Mesenchymal stem cell (in vitro differentiated cells and primary cell): ENCODE measurements at regions not wholly inside any gene's neighbourhood (a gene's known extent, or its start where the extent isn't known, plus 50 kb on each side); places are given as distances from the start of the nearest gene placed in this dataset.

Experiments
- DNase-seq: peaks from one replicate; pipeline ENCODE4 v3.0.0-alpha.2; 2013
- H2AFZ ChIP-seq: one replicate; pipeline ENCODE4 v1.6.1; 2013; ENCODE audit warnings: low read depth, mild to moderate bottlenecking, control low read depth, inconsistent platforms, low read length, moderate library complexity
- H2AK5ac ChIP-seq: 2 replicates; pipeline ENCODE4 v1.6.1; 2013; ENCODE audit warnings: low read length, moderate library complexity, mild to moderate bottlenecking, inconsistent platforms; ENCODE audit not compliant: severe bottlenecking
- H2BK120ac ChIP-seq: one replicate; pipeline ENCODE4 v1.6.1; 2013; ENCODE audit warnings: low read depth, mild to moderate bottlenecking, inconsistent platforms, low read length, moderate library complexity
- H2BK12ac ChIP-seq, 2 experiments: one replicate each; pipeline ENCODE4 v1.6.1; 2013; ENCODE audit warnings: inconsistent platforms in 2 of 2, low read length in 2 of 2, mild to moderate bottlenecking in 2 of 2, moderate library complexity in 2 of 2, control low read depth in 1 of 2
- H2BK15ac ChIP-seq: one replicate; pipeline ENCODE4 v1.6.1; 2013; ENCODE audit warnings: mild to moderate bottlenecking, low read depth, inconsistent platforms; ENCODE audit not compliant: poor library complexity, severe bottlenecking
- H2BK5ac ChIP-seq: 2 replicates; pipeline ENCODE4 v1.6.1; 2013; ENCODE audit warnings: low read depth, mild to moderate bottlenecking, low read length, control low read depth, inconsistent platforms; ENCODE audit not compliant: poor library complexity, severe bottlenecking
- H3K14ac ChIP-seq, 2 experiments: one replicate each; pipeline ENCODE4 v1.6.1; 2013; ENCODE audit warnings: inconsistent platforms in 2 of 2, low read length in 2 of 2, control low read depth in 1 of 2, mild to moderate bottlenecking in 1 of 2, moderate library complexity in 1 of 2
- H3K18ac ChIP-seq, 2 experiments: one replicate each; pipeline ENCODE4 v1.6.1; 2013; ENCODE audit warnings: inconsistent platforms in 2 of 2, low read length in 2 of 2, control low read depth in 1 of 2, low read depth in 1 of 2, mild to moderate bottlenecking in 1 of 2
- H3K23ac ChIP-seq, 2 experiments: one replicate each; pipeline ENCODE4 v1.6.1; 2013; ENCODE audit warnings: inconsistent platforms in 2 of 2, low read length in 2 of 2, mild to moderate bottlenecking in 2 of 2, moderate library complexity in 2 of 2, control low read depth in 1 of 2
- H3K27ac ChIP-seq: 2 replicates; pipeline ENCODE4 v1.5.1; 2013; ENCODE audit warnings: mild to moderate bottlenecking, moderate library complexity, low read length, control low read depth, inconsistent platforms; ENCODE audit not compliant: poor library complexity, severe bottlenecking
- H3K27me3 ChIP-seq, 2 experiments: 2 replicates each; pipeline versions ENCODE4 v1.6.1 to v1.7.0; 2013; ENCODE audit warnings: low read length in 2 of 2, mild to moderate bottlenecking in 2 of 2, moderate library complexity in 2 of 2, control low read depth in 1 of 2, inconsistent platforms in 1 of 2; ENCODE audit not compliant: control insufficient read depth in 1 of 2, insufficient read depth in 1 of 2
- H3K36me3 ChIP-seq, 2 experiments: 2 replicates each; pipeline versions ENCODE4 v1.6.1 to v1.7.0; 2013; ENCODE audit warnings: low read length in 2 of 2, control low read depth in 1 of 2, inconsistent platforms in 1 of 2, low read depth in 1 of 2, mild to moderate bottlenecking in 1 of 2; ENCODE audit not compliant: insufficient read depth in 2 of 2, control insufficient read depth in 1 of 2
- H3K4ac ChIP-seq, 2 experiments: one replicate each; pipeline ENCODE4 v1.6.1; 2013; ENCODE audit warnings: inconsistent platforms in 2 of 2, low read length in 2 of 2, mild to moderate bottlenecking in 2 of 2, moderate library complexity in 2 of 2, control low read depth in 1 of 2, low read depth in 1 of 2
- H3K4me1 ChIP-seq: 2 replicates; pipeline ENCODE4 v1.6.1; 2013; ENCODE audit warnings: low read depth, low read length, control low read depth; ENCODE audit not compliant: control insufficient read depth, insufficient read depth
- H3K4me2 ChIP-seq: 2 replicates; pipeline ENCODE4 v1.6.1; 2013; ENCODE audit warnings: low read length, mild to moderate bottlenecking, inconsistent platforms; ENCODE audit not compliant: poor library complexity, severe bottlenecking
- H3K4me3 ChIP-seq, 2 experiments: 2 replicates each; pipeline versions ENCODE4 v1.5.1 to v1.7.0; 2013; ENCODE audit warnings: low read length in 2 of 2, mild to moderate bottlenecking in 2 of 2, control low read depth in 1 of 2, low read depth in 1 of 2; ENCODE audit not compliant: insufficient read depth in 1 of 2
- H3K79me1 ChIP-seq: replicated peaks from 2 replicates; pipeline ENCODE4 v1.6.1; 2013; ENCODE audit warnings: mild to moderate bottlenecking, control low read depth, low read length, inconsistent platforms; ENCODE audit not compliant: poor library complexity, severe bottlenecking
- H3K9ac ChIP-seq: 2 replicates; pipeline ENCODE4 v1.7.0; 2013; ENCODE audit warnings: mild to moderate bottlenecking, low read length, moderate library complexity
- H3K9me3 ChIP-seq: 2 replicates; pipeline ENCODE4 v1.7.0; 2013; ENCODE audit warnings: mild to moderate bottlenecking, low read length; ENCODE audit not compliant: control insufficient read depth
- H4K8ac ChIP-seq: one replicate; pipeline ENCODE4 v1.6.1; 2013; ENCODE audit warnings: inconsistent platforms, mild to moderate bottlenecking, low read length, moderate library complexity
- H4K91ac ChIP-seq: one replicate; pipeline ENCODE4 v1.6.1; 2013; ENCODE audit warnings: mild to moderate bottlenecking, low read length, inconsistent platforms
- WGBS: methylation state at CpG from one replicate; pipeline ENCODE4 v1.1.7; 2013; ENCODE audit warnings: mixed read lengths; 5-methylcytosine and 5-hydroxymethylcytosine counted together

DNA sequence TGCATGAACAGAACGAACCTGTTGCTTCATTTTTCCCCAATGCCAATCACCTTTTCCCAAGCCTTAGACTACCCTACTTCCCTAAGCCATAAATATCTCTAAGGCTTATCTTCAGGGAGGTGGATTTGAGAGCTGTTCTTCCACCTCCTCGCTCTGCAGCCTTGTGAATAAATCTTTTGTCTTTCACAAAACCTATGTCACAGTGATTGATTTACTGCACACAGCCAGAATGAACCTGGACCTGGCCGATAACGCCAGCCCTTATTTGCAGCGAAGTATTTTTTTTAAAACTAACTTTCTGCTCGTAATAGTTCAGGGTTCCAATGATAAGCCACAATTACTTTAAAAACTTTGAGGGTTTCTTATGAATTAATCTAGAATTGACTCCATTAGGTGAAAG, 632.6 kb downstream of the PTPRU start:
- Histone ChIP-seq H4K8ac (no peak overlapping the region), H2BK12ac (no peak overlapping the region), H3K27ac (no peak overlapping the region), H3K4me2 (no peak overlapping the region), H3K4me1 (no peaks in the 10 kb centered on the region), H2AFZ (no peak overlapping the region), H2AK5ac (no peak overlapping the region), H3K4me3 (no peak overlapping the region), H2BK5ac (no peak overlapping the region), H3K9me3 (peaks cover 10% of the 10 kb centered on the region), H2BK120ac (no peak overlapping the region), H3K14ac (no peak overlapping the region), H3K27me3 (peaks cover 7 to 18% of the 10 kb centered on the region in 2 experiments), H3K23ac (no peak overlapping the region), H3K9ac (no peak overlapping the region), H4K91ac (no peak overlapping the region), H3K4ac (no peak overlapping the region), H3K18ac (no peak overlapping the region), H3K79me1 (no peaks in the 10 kb centered on the region), H3K36me3 (no peaks in the 10 kb centered on the region), H2BK15ac (no peak overlapping the region)
- 74% methylated on average over 6 of the region's 6 CpGs for WGBS
- DNase-seq = no peak

DNA sequence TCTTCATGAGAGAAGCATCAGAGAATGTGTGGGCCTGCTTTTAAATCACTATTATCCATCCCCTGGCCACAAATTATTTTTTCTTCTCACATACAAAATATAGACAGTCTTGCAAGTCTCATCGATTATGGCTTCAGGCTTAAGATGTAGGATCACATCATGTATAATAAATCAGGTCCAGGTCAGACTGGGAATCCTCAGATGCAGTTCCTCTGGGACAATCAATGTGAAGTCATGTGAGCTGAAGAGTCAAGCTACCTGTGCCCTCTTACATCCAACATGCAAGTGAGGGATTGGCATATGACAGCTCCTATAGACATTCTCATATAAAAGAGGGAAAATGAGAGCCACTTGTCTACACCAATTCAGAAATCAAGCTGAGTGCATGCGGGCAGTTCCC, 631.8 kb downstream of the PTPRU start:
- H2BK5ac ChIP-seq = no peak overlapping the region
- no peak overlapping the region for H3K9ac ChIP-seq
- peaks cover 10% of the 10 kb centered on the region for H3K9me3 ChIP-seq
- H3K18ac ChIP-seq = no peak overlapping the region
- H2BK120ac ChIP-seq = no peak overlapping the region
- no peak overlapping the region for H3K23ac ChIP-seq
- H2BK15ac ChIP-seq = no peak overlapping the region
- H3K4ac ChIP-seq = no peak overlapping the region
- no peak overlapping the region for H3K27ac ChIP-seq
- no peak overlapping the region for H2AK5ac ChIP-seq
- no peak for DNase-seq
- no peaks in the 10 kb centered on the region for H3K36me3 ChIP-seq
- no peak overlapping the region for H4K8ac ChIP-seq
- no peaks in the 10 kb centered on the region for H3K4me1 ChIP-seq
- no peak overlapping the region for H4K91ac ChIP-seq
- H3K4me2 ChIP-seq = no peak overlapping the region
- no peaks in the 10 kb centered on the region for H3K79me1 ChIP-seq
- 86% methylated on average over 2 of the region's 2 CpGs for WGBS
- no peak overlapping the region for H3K14ac ChIP-seq
- H2BK12ac ChIP-seq = no peak overlapping the region
- H3K4me3 ChIP-seq = no peak overlapping the region
- no peak overlapping the region for H2AFZ ChIP-seq
- H3K27me3 ChIP-seq = peaks cover 7 to 18% of the 10 kb centered on the region in 2 experiments

DNA sequence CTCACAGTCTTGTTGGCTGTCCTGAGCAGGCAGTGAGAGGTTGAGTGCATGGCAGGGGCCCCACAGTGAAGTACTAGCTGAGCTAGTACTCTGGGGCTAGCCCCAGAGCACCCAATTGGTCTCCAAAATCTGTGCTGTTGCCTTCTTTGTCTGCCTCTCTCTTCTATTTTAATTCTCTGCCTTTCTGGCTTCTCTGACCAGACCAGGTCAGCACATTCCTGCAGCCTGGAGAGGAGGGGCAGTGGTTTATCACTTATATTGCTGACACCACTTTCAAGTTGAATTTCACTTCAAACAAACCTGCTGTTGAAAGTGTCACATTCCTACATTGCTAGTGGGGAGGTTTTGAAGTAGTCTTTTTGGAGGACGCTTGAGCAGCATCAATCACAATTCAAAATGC, 628.7 kb downstream of the PTPRU start:
- Histone ChIP-seq H3K23ac (no peak overlapping the region), H3K14ac (no peak overlapping the region), H3K9me3 (peaks cover 27% of the 10 kb centered on the region), H3K4ac (no peak overlapping the region), H4K8ac (no peak overlapping the region), H2BK5ac (no peak overlapping the region), H2AK5ac (no peak overlapping the region), H3K4me2 (no peak overlapping the region), H4K91ac (no peak overlapping the region), H2BK15ac (no peak overlapping the region), H3K79me1 (no peaks in the 10 kb centered on the region), H3K27ac (no peak overlapping the region), H2AFZ (no peak overlapping the region), H3K4me3 (no peak overlapping the region), H2BK12ac (no peak overlapping the region), H3K18ac (no peak overlapping the region), H2BK120ac (no peak overlapping the region), H3K36me3 (no peaks in the 10 kb centered on the region), H3K9ac (no peak overlapping the region), H3K4me1 (no peaks in the 10 kb centered on the region), H3K27me3 (peaks cover 12 to 18% of the 10 kb centered on the region in 2 experiments)
- no CpG with 5 or more reads among the region's 1 CpG for WGBS
- no peak for DNase-seq

DNA sequence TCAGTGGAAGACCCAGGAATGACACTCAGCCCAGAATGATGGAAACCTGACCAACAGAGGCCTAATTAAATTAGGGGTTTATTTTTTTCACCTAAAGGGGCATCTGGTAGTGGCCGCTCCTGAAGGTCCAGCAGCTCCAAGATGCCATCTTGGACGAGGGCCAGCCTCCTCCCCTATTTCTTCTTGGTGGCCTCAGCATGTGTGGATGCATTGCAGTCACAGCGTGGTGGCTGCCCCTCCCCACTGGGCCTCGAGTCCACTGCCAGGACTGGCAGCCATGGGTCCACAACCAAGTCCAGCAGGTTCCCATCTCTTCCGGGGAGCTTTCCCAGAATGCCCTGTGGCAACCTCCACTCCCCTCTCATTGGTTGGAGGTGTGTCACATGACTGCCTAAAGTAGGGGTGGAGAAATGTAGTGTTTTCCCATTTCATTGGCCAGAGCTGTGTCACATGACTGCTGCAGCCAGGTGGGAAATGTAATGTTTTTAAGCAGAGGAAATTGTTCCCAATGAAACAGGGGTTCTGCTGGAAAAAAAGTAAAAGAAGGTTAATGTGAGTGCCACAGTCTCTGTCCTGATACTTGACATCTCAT, 628.2 kb downstream of the PTPRU start:
- no peak overlapping the region for H2AFZ ChIP-seq
- no peak overlapping the region for H3K4ac ChIP-seq
- H2AK5ac ChIP-seq = no peak overlapping the region
- no peak overlapping the region for H3K23ac ChIP-seq
- 53% methylated on average over 4 of the region's 5 CpGs for WGBS
- H3K27me3 ChIP-seq = peaks cover 12 to 18% of the 10 kb centered on the region in 2 experiments
- H3K27ac ChIP-seq = no peak overlapping the region
- no peaks in the 10 kb centered on the region for H3K36me3 ChIP-seq
- H3K14ac ChIP-seq = no peak overlapping the region
- no peak overlapping the region for H3K4me2 ChIP-seq
- no peak overlapping the region for H3K9ac ChIP-seq
- DNase-seq = no peak
- H3K9me3 ChIP-seq = peaks cover 23% of the 10 kb centered on the region
- H2BK5ac ChIP-seq = no peak overlapping the region
- no peaks in the 10 kb centered on the region for H3K4me1 ChIP-seq
- H2BK120ac ChIP-seq = no peak overlapping the region
- no peak overlapping the region for H2BK12ac ChIP-seq
- H4K8ac ChIP-seq = no peak overlapping the region
- no peaks in the 10 kb centered on the region for H3K79me1 ChIP-seq
- no peak overlapping the region for H3K18ac ChIP-seq
- H4K91ac ChIP-seq = no peak overlapping the region
- H3K4me3 ChIP-seq = no peak overlapping the region
- H2BK15ac ChIP-seq = no peak overlapping the region
